NCI-H2107 treated with DMSO at 0.1 percent for 48 hours (cell line): ENCODE measurements at regions not wholly inside any gene's neighbourhood (a gene's known extent, or its start where the extent isn't known, plus 50 kb on each side); places are given as distances from the start of the nearest gene placed in this dataset.
"Not testable (repeated sequence)": the region's sequence is repeated elsewhere in the genome, so short reads cannot be mapped to it uniquely, and the experiment has no call there.

Source experiments
- DNase-seq: peaks from one replicate; lab custom pipeline; 2025; ENCODE audit not compliant: unreplicated experiment; lab: John Stamatoyannopoulos, UW

- DNase-seq, result no peak
These were observed 304.0 kb upstream of the KLF4 start for GRCh38 chr9:107793541-107793940.

- no peak for DNase-seq
These were observed 303.0 kb upstream of the KLF4 start for GRCh38 chr9:107792596-107792995.

- no peak for DNase-seq
These were observed 302.4 kb upstream of the KLF4 start for GRCh38 chr9:107792006-107792405.

GRCh38 chr9:107789001-107789700, 299.6 kb upstream of the KLF4 start:
- DNase-seq, result no peak

GRCh38 chr9:107786561-107786960, 297.0 kb upstream of the KLF4 start:
- DNase-seq, result no peak

GRCh38 chr9:107784235-107784958, 294.8 kb upstream of the KLF4 start:
- no peak for DNase-seq

GRCh38 chr9:107782789-107783188, 293.2 kb upstream of the KLF4 start:
- no peak for DNase-seq

GRCh38 chr9:107782381-107782780, 292.8 kb upstream of the KLF4 start:
- DNase-seq, result no peak

GRCh38 chr9:107780960-107781359, 291.4 kb upstream of the KLF4 start:
- DNase-seq, result no peak

GRCh38 chr9:107779731-107780130, 290.2 kb upstream of the KLF4 start:
- no peak for DNase-seq

GRCh38 chr9:107778661-107779060, 289.1 kb upstream of the KLF4 start:
- no peak for DNase-seq

- DNase-seq, result not testable (repeated sequence)
These were observed 284.5 kb upstream of the KLF4 start for GRCh38 chr9:107774099-107774498.

- no peak for DNase-seq
These were observed 283.4 kb upstream of the KLF4 start for GRCh38 chr9:107772988-107773387.

- DNase-seq, result no peak
These were observed 281.1 kb upstream of the KLF4 start for GRCh38 chr9:107770716-107771115.

- DNase-seq, result no peak
These were observed 278.7 kb upstream of the KLF4 start for GRCh38 chr9:107768224-107768623.

- DNase-seq, result no peak
These were observed 278.1 kb upstream of the KLF4 start for GRCh38 chr9:107767711-107768110.

- DNase-seq, result not testable (repeated sequence)
These were observed 273.9 kb upstream of the KLF4 start for GRCh38 chr9:107763469-107763868.

GRCh38 chr9:107761307-107761706, 271.7 kb upstream of the KLF4 start:
- no peak for DNase-seq

- no peak for DNase-seq
These were observed 271.1 kb upstream of the KLF4 start for GRCh38 chr9:107760469-107761242.

GRCh38 chr9:107759823-107760166, 270.2 kb upstream of the KLF4 start:
- DNase-seq, result no peak

GRCh38 chr9:107759009-107759822, 269.6 kb upstream of the KLF4 start:
- DNase-seq, result no peak
